ENCODE measurements at regions not wholly inside any gene's neighbourhood (a gene's known extent, or its start where the extent isn't known, plus 50 kb on each side); places are given as distances from the start of the nearest gene placed in this dataset.

DNA sequence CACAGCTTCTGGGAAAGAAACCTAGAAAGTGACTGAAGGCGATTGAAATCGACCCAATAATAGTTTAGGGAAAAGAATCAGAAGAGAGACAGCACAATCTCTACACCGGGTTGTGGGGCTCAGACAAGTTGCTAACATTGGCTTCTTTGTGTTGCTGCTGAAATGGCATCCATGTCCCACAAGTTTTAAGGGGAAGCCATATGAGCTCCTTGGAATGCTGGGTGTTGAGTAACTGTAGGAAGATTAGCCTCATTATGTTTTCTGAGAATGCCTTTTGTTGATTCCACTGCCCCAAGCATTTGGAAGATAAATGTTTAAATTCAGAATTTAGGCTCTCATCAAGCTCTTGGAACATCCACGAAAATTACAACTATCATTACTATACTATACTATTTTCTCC is 73.4 kb upstream of the NEUROD1 start:
- Histone ChIP-seq H3K4me1 (no peaks in the 10 kb centered on the region), H3K36me3 (no peaks in the 10 kb centered on the region), H3K9me3 (no peaks in the 10 kb centered on the region), H3K27me3 (no peaks in the 10 kb centered on the region), H3K4me3 (ENCODE audit: low read depth, low read length) (no peak overlapping the region)
- TF ChIP-seq CTCF (IDR thresholded peaks at IDR 0.05; ENCODE audit: low read depth, low read length): no peak
- no peak for DNase-seq

DNA sequence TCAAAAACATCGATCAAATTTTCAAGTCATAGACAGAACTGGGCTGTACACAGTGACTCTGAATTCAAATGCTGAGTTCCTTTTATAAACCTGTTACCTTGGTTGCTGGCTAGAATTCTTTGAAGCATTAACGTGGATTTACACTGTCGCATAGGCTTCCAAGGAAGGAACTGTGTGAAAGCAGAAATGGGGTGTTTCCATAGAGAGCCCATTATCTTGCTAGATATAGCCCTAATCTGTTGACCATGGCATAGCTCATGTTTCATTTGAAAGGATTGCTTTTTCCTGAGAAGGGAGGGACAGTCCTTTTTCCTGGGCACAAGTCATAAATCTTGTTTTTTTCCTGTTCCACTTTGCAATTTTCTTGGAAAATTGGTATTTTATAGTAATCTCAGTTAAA is 73.8 kb upstream of the NEUROD1 start:
- no peaks in the 10 kb centered on the region for H3K4me1 ChIP-seq

DNA sequence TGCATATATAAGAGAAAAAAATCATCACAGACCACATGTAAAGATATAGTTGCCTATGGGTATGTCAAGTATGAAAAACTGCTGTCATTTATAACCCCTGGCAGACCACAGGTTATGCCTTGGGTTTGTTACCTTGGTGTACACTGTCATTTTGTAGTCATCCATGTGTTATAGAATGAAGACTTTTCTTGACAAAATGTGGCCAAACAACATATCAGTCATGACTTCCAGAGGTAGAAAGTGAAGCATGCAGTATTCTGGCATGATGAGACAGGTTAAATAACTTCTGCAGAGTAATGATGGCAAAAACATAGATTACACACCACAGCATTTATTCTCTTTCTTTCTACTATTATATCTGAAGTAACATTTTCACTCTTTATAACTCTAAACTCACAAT is 74.9 kb upstream of the NEUROD1 start:
- TF ChIP-seq CTCF (IDR thresholded peaks at IDR 0.05; ENCODE audit: low read depth, low read length): no peak
- no peaks in the 10 kb centered on the region for H3K36me3 ChIP-seq
- H3K27me3 ChIP-seq: no peaks in the 10 kb centered on the region

More for the DNA sequence above, 73.8 kb upstream of the NEUROD1 start:
- no peak for TF ChIP-seq CTCF (IDR thresholded peaks at IDR 0.05; ENCODE audit: low read depth, low read length)
- Histone ChIP-seq H3K4me3 (ENCODE audit: low read depth, low read length) (no peak overlapping the region), H3K27me3 (no peaks in the 10 kb centered on the region), H3K9me3 (no peaks in the 10 kb centered on the region), H3K36me3 (no peaks in the 10 kb centered on the region)
- no peak for DNase-seq

GRCh38 chr2:181760521-181760920 is 80.2 kb upstream of the NEUROD1 start:
- DNase-seq: no peak
- no peaks in the 10 kb centered on the region for H3K36me3 ChIP-seq
- no peaks in the 10 kb centered on the region for H3K4me1 ChIP-seq
- no peak overlapping the region for H3K4me3 ChIP-seq (ENCODE audit: low read depth, low read length)
- no peaks in the 10 kb centered on the region for H3K9me3 ChIP-seq
- no peak for TF ChIP-seq CTCF (IDR thresholded peaks at IDR 0.05; ENCODE audit: low read depth, low read length)
- H3K27me3 ChIP-seq: no peaks in the 10 kb centered on the region

More for the DNA sequence above, 74.9 kb upstream of the NEUROD1 start:
- no peaks in the 10 kb centered on the region for H3K9me3 ChIP-seq
- H3K4me3 ChIP-seq (ENCODE audit: low read depth, low read length): no peak overlapping the region
- no peak for DNase-seq
- no peaks in the 10 kb centered on the region for H3K4me1 ChIP-seq

DNA sequence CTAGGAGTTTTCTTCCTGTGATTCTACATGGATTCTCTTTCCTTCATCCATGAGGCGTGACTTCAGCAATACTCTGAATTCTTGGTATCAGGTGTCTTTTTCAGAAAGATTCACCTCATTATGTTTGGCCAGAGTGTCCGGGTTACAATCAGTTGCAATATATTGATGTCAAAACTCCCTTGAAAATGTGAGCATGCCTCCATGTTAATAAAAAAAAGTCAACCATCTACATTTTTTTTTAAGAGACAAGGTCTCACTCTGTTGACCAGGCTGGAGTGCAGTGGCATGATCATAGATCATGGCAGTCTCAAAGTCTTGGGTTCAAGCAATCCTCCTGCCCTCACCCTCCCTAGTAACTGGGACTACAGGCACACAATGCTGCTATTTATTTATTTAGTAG is 80.9 kb upstream of the NEUROD1 start:
- no peaks in the 10 kb centered on the region for H3K36me3 ChIP-seq
- no peak for DNase-seq
- H3K4me1 ChIP-seq: no peaks in the 10 kb centered on the region
- no peaks in the 10 kb centered on the region for H3K27me3 ChIP-seq
- no peaks in the 10 kb centered on the region for H3K9me3 ChIP-seq
- no peak overlapping the region for H3K4me3 ChIP-seq (ENCODE audit: low read depth, low read length)
- TF ChIP-seq CTCF (IDR thresholded peaks at IDR 0.05; ENCODE audit: low read depth, low read length): no peak

GRCh38 chr2:181762000-181762399 is 81.7 kb upstream of the NEUROD1 start:
- H3K36me3 ChIP-seq: no peaks in the 10 kb centered on the region
- TF ChIP-seq CTCF (IDR thresholded peaks at IDR 0.05; ENCODE audit: low read depth, low read length): no peak
- no peaks in the 10 kb centered on the region for H3K9me3 ChIP-seq
- no peak for DNase-seq
- no peaks in the 10 kb centered on the region for H3K27me3 ChIP-seq
- H3K4me1 ChIP-seq: no peaks in the 10 kb centered on the region
- no peak overlapping the region for H3K4me3 ChIP-seq (ENCODE audit: low read depth, low read length)

Data from BE2C (cell line).